ENCODE measurements at regions not wholly inside any gene's neighbourhood (a gene's known extent, or its start where the extent isn't known, plus 50 kb on each side); places are given as distances from the start of the nearest gene placed in this dataset.

- Histone ChIP-seq H3K36me3 (ENCODE audit: insufficient read depth, insufficient read length, low read length) (no peaks in the 10 kb centered on the region), H3K9me3 (ENCODE audit: insufficient read depth, low read length) (no peaks in the 10 kb centered on the region), H3K27me3 (ENCODE audit: insufficient read depth, insufficient read length) (peaks cover 4% of the 10 kb centered on the region), H3K4me3 (ENCODE audit: insufficient read length, low read depth) (no peak overlapping the region), H3K9ac (ENCODE audit: insufficient read length, low read depth) (no peak overlapping the region), H3K4me1 (ENCODE audit: insufficient read depth, insufficient read length) (peaks cover 4% of the 10 kb centered on the region)
- DNase-seq (ENCODE audit: low read depth, low spot score): peak; percentile 52
- no peak for TF ChIP-seq ZNF274 (IDR thresholded peaks at IDR 0.05; ENCODE audit: low read depth, low read length)
- TF ChIP-seq YY1 (IDR thresholded peaks at IDR 0.05; ENCODE audit: insufficient read depth, insufficient read length): no peak
- TF ChIP-seq SUZ12 (IDR thresholded peaks at IDR 0.05; ENCODE audit: extremely low read depth, insufficient read depth, insufficient read length): no peak
These were observed 612.0 kb downstream of the MATN1 start for GRCh38 chr1:30111431-30111830.

GRCh38 chr1:30110846-30111245, 612.5 kb downstream of the MATN1 start:
- H3K9ac ChIP-seq (ENCODE audit: insufficient read length, low read depth): no peak overlapping the region
- H3K27me3 ChIP-seq (ENCODE audit: insufficient read depth, insufficient read length): peaks cover 6% of the 10 kb centered on the region
- no peak for DNase-seq (ENCODE audit: low read depth, low spot score)
- TF ChIP-seq SUZ12 (IDR thresholded peaks at IDR 0.05; ENCODE audit: extremely low read depth, insufficient read depth, insufficient read length) (no peak), ZNF274 (IDR thresholded peaks at IDR 0.05; ENCODE audit: low read depth, low read length) (no peak), YY1 (IDR thresholded peaks at IDR 0.05; ENCODE audit: insufficient read depth, insufficient read length) (no peak)
- no peaks in the 10 kb centered on the region for H3K9me3 ChIP-seq (ENCODE audit: insufficient read depth, low read length)
- no peak overlapping the region for H3K4me3 ChIP-seq (ENCODE audit: insufficient read length, low read depth)
- peaks cover 6% of the 10 kb centered on the region for H3K4me1 ChIP-seq (ENCODE audit: insufficient read depth, insufficient read length)
- H3K36me3 ChIP-seq (ENCODE audit: insufficient read depth, insufficient read length, low read length): no peaks in the 10 kb centered on the region

DNA sequence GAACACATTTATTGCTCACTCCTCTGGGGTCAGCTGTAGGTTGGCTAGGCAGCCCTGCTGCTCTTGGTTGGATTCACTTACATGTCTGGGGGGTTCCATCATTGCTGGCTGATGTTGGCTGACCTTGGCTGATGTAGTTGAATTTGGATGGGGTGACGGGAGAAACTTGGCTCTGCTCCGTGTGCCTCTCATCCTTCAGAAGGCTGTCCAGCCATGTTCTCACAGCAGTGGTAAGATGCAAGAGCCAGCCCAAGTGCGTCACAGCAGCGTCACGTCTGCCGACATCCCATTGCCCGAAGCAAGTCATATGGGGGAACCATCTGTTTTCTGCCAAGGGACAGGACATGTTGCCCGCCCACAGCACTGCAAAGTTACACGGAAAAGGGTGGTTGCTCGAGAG, 613.5 kb downstream of the MATN1 start:
- no peak for TF ChIP-seq SUZ12 (IDR thresholded peaks at IDR 0.05; ENCODE audit: extremely low read depth, insufficient read depth, insufficient read length)
- no peak for TF ChIP-seq ZNF274 (IDR thresholded peaks at IDR 0.05; ENCODE audit: low read depth, low read length)
- TF ChIP-seq YY1 (IDR thresholded peaks at IDR 0.05; ENCODE audit: insufficient read depth, insufficient read length): no peak
- no peak for DNase-seq (ENCODE audit: low read depth, low spot score)
- Histone ChIP-seq H3K4me3 (ENCODE audit: insufficient read length, low read depth) (no peak overlapping the region), H3K36me3 (ENCODE audit: insufficient read depth, insufficient read length, low read length) (no peaks in the 10 kb centered on the region), H3K9me3 (ENCODE audit: insufficient read depth, low read length) (no peaks in the 10 kb centered on the region), H3K27me3 (ENCODE audit: insufficient read depth, insufficient read length) (peaks cover 15% of the 10 kb centered on the region), H3K9ac (ENCODE audit: insufficient read length, low read depth) (no peak overlapping the region), H3K4me1 (ENCODE audit: insufficient read depth, insufficient read length) (peaks cover 6% of the 10 kb centered on the region)

DNA sequence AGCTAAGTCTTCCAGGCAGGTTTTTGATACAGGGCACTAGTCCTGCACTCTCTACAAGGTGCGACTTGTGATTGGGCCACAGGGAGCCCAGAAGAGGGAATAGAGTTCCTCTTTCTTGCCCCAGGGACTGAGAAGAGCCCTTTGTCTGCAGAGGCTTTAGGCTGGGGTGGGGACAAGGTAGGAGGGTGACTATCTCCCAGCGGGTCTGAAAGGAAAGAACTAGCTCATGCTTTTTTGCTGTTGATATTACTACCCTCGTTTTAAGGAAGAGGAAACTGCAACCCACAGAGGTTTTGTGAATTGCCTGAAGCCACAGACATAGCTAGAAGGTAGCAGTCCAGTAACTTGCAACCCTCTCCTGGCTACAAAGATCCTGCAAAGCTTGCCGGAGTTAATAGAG, 615.2 kb downstream of the MATN1 start:
- Histone ChIP-seq H3K9me3 (ENCODE audit: insufficient read depth, low read length) (no peaks in the 10 kb centered on the region), H3K27me3 (ENCODE audit: insufficient read depth, insufficient read length) (peaks cover 18% of the 10 kb centered on the region), H3K4me1 (ENCODE audit: insufficient read depth, insufficient read length) (peaks cover 6% of the 10 kb centered on the region), H3K4me3 (ENCODE audit: insufficient read length, low read depth) (no peak overlapping the region), H3K36me3 (ENCODE audit: insufficient read depth, insufficient read length, low read length) (no peaks in the 10 kb centered on the region), H3K9ac (ENCODE audit: insufficient read length, low read depth) (no peak overlapping the region)
- no peak for DNase-seq (ENCODE audit: low read depth, low spot score)
- TF ChIP-seq YY1 (IDR thresholded peaks at IDR 0.05; ENCODE audit: insufficient read depth, insufficient read length) (no peak), ZNF274 (IDR thresholded peaks at IDR 0.05; ENCODE audit: low read depth, low read length) (no peak), SUZ12 (IDR thresholded peaks at IDR 0.05; ENCODE audit: extremely low read depth, insufficient read depth, insufficient read length) (no peak)

DNA sequence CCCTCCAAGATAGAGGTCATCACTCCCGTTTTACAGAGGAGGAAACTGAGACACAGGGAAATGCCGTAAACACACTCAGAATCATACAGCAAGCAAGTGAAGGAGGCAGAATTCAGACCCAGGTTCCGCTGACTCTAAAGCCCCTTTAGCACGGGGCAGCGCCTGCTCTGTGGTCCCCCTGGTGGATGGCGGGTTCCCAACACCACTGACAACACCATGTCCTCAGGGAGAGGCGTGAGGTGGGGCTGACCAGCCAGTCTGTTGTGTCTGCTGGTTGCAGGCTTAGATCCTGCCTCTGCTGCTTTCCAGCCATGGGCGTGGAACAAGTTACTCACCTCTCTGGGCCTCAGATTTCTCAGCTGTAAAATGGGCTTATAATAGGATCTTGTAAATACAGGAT, 617.3 kb downstream of the MATN1 start:
- Histone ChIP-seq H3K9me3 (ENCODE audit: insufficient read depth, low read length) (no peaks in the 10 kb centered on the region), H3K9ac (ENCODE audit: insufficient read length, low read depth) (no peak overlapping the region), H3K4me3 (ENCODE audit: insufficient read length, low read depth) (no peak overlapping the region), H3K4me1 (ENCODE audit: insufficient read depth, insufficient read length) (peaks cover 4% of the 10 kb centered on the region), H3K36me3 (ENCODE audit: insufficient read depth, insufficient read length, low read length) (no peaks in the 10 kb centered on the region), H3K27me3 (ENCODE audit: insufficient read depth, insufficient read length) (peaks cover 18% of the 10 kb centered on the region)
- peak; percentile 78 for DNase-seq (ENCODE audit: low read depth, low spot score)
- TF ChIP-seq ZNF274 (IDR thresholded peaks at IDR 0.05; ENCODE audit: low read depth, low read length) (no peak), SUZ12 (IDR thresholded peaks at IDR 0.05; ENCODE audit: extremely low read depth, insufficient read depth, insufficient read length) (no peak), YY1 (IDR thresholded peaks at IDR 0.05; ENCODE audit: insufficient read depth, insufficient read length) (no peak)

DNA sequence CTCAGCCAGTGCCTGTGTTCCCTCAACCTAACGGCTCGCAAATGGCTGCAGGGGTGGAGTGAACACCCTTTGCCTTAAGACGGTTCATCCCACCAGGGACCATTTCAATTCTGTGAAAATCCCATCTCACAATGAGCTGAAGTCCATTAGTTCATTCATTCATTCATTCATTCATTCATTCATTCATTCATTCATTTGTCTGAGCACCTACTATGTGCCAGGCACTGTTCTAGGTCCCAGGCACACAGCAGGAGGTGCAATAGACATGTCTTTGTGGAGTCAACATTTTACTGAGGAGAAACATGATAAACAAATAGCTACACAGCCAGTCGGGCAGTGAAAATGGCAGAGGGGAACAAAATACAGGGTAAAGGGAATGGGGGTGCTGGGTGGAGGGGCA, 618.8 kb downstream of the MATN1 start:
- TF ChIP-seq YY1 (IDR thresholded peaks at IDR 0.05; ENCODE audit: insufficient read depth, insufficient read length): no peak
- no peak for TF ChIP-seq SUZ12 (IDR thresholded peaks at IDR 0.05; ENCODE audit: extremely low read depth, insufficient read depth, insufficient read length)
- no peak for TF ChIP-seq ZNF274 (IDR thresholded peaks at IDR 0.05; ENCODE audit: low read depth, low read length)
- no peak for DNase-seq (ENCODE audit: low read depth, low spot score)
- no peaks in the 10 kb centered on the region for H3K9me3 ChIP-seq (ENCODE audit: insufficient read depth, low read length)

GRCh38 chr1:30103708-30104411, 619.5 kb downstream of the MATN1 start:
- no peak for TF ChIP-seq SUZ12 (IDR thresholded peaks at IDR 0.05; ENCODE audit: extremely low read depth, insufficient read depth, insufficient read length)
- TF ChIP-seq ZNF274 (IDR thresholded peaks at IDR 0.05; ENCODE audit: low read depth, low read length): no peak
- no peak for TF ChIP-seq YY1 (IDR thresholded peaks at IDR 0.05; ENCODE audit: insufficient read depth, insufficient read length)
- Histone ChIP-seq H3K36me3 (ENCODE audit: insufficient read depth, insufficient read length, low read length) (no peaks in the 10 kb centered on the region), H3K4me1 (ENCODE audit: insufficient read depth, insufficient read length) (peaks cover 4% of the 10 kb centered on the region), H3K4me3 (ENCODE audit: insufficient read length, low read depth) (no peak overlapping the region), H3K27me3 (ENCODE audit: insufficient read depth, insufficient read length) (peaks cover 14% of the 10 kb centered on the region), H3K9me3 (ENCODE audit: insufficient read depth, low read length) (no peaks in the 10 kb centered on the region), H3K9ac (ENCODE audit: insufficient read length, low read depth) (no peak overlapping the region)
- DNase-seq (ENCODE audit: low read depth, low spot score): no peak

More for the DNA sequence above, 618.8 kb downstream of the MATN1 start:
- no peak overlapping the region for H3K9ac ChIP-seq (ENCODE audit: insufficient read length, low read depth)
- H3K36me3 ChIP-seq (ENCODE audit: insufficient read depth, insufficient read length, low read length): no peaks in the 10 kb centered on the region
- H3K4me1 ChIP-seq (ENCODE audit: insufficient read depth, insufficient read length): peaks cover 4% of the 10 kb centered on the region
- H3K27me3 ChIP-seq (ENCODE audit: insufficient read depth, insufficient read length): peaks cover 14% of the 10 kb centered on the region
- H3K4me3 ChIP-seq (ENCODE audit: insufficient read length, low read depth): no peak overlapping the region

Measured in NT2/D1 (cell line).